ENCODE measurements at regions not wholly inside any gene's neighbourhood (a gene's known extent, or its start where the extent isn't known, plus 50 kb on each side); places are given as distances from the start of the nearest gene placed in this dataset.
"Not testable (repeated sequence)": the region's sequence is repeated elsewhere in the genome, so short reads cannot be mapped to it uniquely, and the experiment has no call there.

DNA sequence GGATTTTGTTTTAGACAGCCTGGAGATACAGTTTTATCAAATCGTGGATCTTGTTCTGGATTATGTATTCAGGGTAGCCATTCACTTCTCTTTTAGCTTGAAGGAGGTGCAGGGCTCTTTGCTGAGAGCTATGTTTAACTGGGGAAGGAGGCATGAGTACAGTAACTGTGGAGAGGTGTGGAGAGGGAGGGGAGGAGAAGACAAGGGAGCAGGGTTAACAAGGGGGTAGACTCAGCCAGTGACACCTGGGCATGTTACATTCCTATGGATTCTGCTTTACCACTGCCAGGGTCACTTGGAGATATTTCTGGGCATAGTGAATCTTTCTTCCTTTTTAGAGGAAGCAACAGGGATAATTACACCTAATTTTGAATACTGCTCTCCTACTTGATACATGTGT is 536.0 kb downstream of the TMEM135 start:
- DNase-seq (ENCODE audit: low spot score): no peak
- TF ChIP-seq, protein P1, sequence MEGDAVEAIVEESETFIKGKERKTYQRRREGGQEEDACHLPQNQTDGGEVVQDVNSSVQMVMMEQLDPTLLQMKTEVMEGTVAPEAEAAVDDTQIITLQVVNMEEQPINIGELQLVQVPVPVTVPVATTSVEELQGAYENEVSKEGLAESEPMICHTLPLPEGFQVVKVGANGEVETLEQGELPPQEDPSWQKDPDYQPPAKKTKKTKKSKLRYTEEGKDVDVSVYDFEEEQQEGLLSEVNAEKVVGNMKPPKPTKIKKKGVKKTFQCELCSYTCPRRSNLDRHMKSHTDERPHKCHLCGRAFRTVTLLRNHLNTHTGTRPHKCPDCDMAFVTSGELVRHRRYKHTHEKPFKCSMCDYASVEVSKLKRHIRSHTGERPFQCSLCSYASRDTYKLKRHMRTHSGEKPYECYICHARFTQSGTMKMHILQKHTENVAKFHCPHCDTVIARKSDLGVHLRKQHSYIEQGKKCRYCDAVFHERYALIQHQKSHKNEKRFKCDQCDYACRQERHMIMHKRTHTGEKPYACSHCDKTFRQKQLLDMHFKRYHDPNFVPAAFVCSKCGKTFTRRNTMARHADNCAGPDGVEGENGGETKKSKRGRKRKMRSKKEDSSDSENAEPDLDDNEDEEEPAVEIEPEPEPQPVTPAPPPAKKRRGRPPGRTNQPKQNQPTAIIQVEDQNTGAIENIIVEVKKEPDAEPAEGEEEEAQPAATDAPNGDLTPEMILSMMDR (IDR thresholded peaks at IDR 0.05; ENCODE audit: extremely low read depth, missing control alignments): no peak

DNA sequence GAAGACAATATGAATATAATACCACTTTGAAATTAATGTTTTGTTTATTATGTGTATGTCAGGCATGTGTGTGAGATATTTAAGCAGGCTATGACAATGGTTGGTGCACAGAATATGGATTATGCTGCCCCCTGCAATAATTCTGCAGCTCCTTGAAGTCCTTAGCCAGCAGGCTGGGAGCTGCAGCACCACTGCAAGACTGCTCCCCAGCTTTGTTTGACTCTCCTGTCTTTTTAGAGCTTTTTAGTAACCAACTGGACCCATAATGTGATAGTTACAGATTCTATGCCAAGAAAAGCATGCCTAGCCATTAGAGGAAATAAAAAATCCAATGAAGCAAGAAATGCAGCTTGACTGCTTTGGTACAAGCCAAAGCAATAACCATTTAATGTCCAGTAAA is 535.1 kb downstream of the TMEM135 start:
- DNase-seq (ENCODE audit: low spot score): no peak
- TF ChIP-seq, protein P1 (IDR thresholded peaks at IDR 0.05; ENCODE audit: extremely low read depth, missing control alignments): no peak

DNA sequence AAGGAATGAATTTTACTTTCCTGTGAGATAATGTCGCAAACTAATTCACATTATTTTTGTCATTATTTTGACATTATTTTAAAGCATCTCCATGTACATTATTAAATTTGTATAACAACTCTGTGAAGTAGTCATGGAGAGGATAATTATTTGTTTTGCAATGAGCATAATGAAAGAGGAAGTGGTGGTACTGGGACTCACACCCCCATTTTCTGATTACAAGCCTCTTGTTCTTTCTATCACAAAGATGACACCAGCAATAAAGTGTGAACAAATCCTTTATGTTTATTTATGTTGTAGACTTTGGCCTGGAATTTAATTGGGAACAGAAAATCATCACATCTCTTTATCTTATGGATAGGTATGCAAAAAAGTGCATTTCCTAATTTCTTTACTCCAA is 522.6 kb downstream of the TMEM135 start:
- TF ChIP-seq, protein P1 (IDR thresholded peaks at IDR 0.05; ENCODE audit: extremely low read depth, missing control alignments): no peak

DNA sequence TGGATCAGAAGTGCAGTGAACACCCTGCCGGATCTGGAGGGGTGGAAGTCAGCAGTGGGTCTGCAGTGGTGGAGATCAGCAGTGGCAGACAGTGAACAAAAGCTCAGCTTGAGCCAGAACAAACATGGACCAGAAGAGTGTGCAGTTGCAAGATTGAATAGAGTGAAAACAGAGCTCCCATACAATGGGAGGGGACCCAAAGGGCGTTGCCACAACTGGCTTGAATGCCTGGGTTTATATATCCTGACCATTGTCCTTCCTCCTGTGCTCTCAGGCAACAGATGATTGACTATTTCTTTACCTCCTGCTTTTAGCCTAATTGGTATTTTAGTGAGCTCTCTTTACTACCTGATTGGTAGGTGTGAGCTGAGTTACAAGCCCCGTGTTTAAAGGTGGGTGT is 522.1 kb downstream of the TMEM135 start:
- DNase-seq (ENCODE audit: low spot score): not testable (repeated sequence)

More for the DNA sequence above, 522.6 kb downstream of the TMEM135 start:
- DNase-seq (ENCODE audit: low spot score): no peak

DNA sequence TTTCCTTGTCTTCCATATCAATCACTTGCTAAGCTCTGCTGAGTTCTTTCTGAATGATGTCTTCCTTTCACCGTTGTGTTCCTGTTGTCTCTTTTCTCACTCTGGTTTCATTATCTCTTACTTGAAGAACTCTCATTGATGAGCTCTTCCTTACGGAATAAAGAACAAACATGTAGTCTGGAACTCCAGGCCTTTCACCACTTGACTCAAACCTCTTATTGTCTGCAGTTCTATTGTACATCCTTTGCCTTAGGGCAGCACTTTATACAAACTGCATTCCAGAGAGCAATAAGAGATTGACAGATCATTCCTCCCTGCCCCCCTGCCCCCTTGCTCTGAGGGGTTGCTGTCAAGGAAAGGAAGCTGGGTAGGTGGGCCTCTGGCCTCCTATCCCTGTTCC is 517.4 kb downstream of the TMEM135 start:
- DNase-seq (ENCODE audit: low spot score): no peak
- TF ChIP-seq, protein P1 (IDR thresholded peaks at IDR 0.05; ENCODE audit: extremely low read depth, missing control alignments): no peak

DNA sequence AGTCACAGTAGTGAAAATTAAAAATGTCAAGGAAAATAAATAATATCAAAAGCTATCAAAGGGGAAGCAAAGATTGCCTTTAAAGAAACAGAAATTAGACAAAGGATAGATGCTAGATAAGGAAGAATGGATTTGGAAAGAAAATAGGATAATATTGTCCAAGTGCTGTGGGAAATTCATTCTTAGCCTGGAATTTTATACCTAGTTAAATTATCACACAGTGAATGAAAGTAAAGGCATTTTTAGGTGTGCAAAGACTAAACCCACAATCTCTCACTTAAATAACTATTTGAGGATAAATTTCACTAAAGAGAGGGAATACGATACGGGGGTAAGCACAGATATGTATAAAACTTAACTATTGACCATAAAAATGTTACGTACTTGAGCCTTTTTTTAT is 511.1 kb downstream of the TMEM135 start:
- TF ChIP-seq, protein P1 (IDR thresholded peaks at IDR 0.05; ENCODE audit: extremely low read depth, missing control alignments): no peak
- no peak for DNase-seq (ENCODE audit: low spot score)

DNA sequence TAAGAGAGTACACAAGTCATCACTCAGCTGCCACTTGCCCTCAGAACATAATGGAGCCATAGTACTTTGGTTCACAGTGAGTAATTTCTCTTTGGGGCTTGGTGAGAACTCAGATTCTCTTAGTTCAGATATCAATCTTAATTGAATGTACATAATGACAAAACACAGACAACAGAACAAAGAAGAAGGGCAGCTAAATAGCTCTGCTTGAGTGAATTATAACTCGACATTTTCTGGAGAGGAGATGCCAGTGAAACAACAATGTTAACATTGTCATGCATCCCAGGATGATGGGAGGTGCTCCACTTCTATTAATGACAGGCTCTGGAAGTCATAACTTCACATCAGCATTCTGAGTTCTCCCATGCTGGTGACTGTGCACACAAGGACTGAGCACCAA is 508.1 kb downstream of the TMEM135 start:
- no peak for DNase-seq (ENCODE audit: low spot score)
- TF ChIP-seq, protein P1 (IDR thresholded peaks at IDR 0.05; ENCODE audit: extremely low read depth, missing control alignments): no peak

DNA sequence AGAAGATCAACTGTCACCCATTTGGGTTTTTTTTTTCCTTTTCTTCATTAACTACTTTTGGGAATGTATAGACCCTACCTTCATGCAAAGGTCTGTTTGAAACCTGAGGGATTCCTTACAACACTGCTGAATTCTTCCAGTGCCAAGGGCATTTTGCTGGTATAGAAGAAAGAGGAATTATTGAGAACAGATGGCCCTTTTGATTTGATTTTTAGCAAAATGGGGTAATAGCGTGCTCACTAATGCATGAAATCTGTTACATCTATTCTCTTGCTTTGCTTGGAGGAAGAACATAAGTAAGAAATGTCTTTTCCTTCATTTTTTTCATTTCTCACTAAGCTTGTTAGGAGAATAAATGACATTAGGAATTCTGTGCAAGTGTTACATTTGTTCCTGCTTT is 501.9 kb downstream of the TMEM135 start:
- TF ChIP-seq, protein P1 (IDR thresholded peaks at IDR 0.05; ENCODE audit: extremely low read depth, missing control alignments): no peak
- no peak for DNase-seq (ENCODE audit: low spot score)

Data from GM20000 (cell line).